ENCODE measurements at regions not wholly inside any gene's neighbourhood (a gene's known extent, or its start where the extent isn't known, plus 50 kb on each side); places are given as distances from the start of the nearest gene placed in this dataset.

DNA sequence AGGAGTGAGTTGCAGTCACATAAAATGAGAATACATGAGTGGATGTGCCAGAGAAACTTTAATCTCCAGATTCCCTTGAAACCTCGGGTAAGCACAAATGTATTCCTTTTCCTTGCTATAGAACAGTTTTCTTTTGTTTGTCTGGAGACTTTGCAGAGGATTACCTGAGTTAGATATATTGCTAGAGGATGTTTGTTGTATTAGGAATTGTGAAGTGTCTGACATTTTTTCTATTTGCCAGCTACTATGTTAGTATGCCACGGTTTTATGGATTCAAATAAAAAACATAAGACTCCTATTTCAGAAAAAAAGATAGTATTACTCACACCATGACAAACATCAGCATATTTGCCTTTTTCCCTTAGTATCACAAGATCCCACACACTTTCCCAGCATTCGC, 844.9 kb upstream of the SLITRK5 start (continued):
- TF ChIP-seq NFYC (CRISPR knock-in tag; IDR thresholded peaks at IDR 0.05) = no peak
- TF ChIP-seq, protein P1, sequence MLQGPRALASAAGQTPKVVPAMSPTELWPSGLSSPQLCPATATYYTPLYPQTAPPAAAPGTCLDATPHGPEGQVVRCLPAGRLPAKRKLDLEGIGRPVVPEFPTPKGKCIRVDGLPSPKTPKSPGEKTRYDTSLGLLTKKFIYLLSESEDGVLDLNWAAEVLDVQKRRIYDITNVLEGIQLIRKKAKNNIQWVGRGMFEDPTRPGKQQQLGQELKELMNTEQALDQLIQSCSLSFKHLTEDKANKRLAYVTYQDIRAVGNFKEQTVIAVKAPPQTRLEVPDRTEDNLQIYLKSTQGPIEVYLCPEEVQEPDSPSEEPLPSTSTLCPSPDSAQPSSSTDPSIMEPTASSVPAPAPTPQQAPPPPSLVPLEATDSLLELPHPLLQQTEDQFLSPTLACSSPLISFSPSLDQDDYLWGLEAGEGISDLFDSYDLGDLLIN (CRISPR knock-in tag; IDR thresholded peaks at IDR 0.05; ENCODE audit: borderline replicate concordance) = no peak
- TF ChIP-seq SAFB2 (CRISPR knock-in tag; IDR thresholded peaks at IDR 0.05; ENCODE audit: borderline replicate concordance, low read depth) = no peak
- no peak for TF ChIP-seq ZNF510 (CRISPR knock-in tag; IDR thresholded peaks at IDR 0.05; ENCODE audit: low read depth)
- TF ChIP-seq PLRG1 (conservative IDR thresholded peaks at IDR 0.05) = no peak

DNA sequence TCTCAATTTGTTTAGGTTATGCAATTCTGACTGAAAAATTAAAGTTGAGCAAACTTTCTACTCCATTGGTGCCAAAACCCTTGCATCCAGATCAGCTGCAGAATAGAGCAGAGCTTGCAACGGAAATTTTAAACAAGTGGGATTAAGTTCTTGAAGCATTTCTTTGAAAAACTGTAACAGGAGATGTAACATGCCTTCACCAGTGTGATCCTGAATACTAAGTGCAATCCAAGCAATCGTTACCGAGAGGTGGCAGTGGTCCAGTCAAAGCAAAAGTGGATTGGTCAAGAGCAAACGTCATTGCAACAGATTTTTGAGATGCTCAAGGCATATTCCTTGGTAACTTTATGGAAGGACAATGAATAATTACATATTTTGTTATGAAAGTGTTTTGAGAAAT, 841.1 kb upstream of the SLITRK5 start:
- intact Hi-C loops (cut with micrococcal nuclease; ENCODE audit: unreplicated experiment) = no loop called here
- Histone ChIP-seq H3K4me3 (replicated peaks in 1 of 3; ENCODE audit: insufficient read depth in 1 of 3, low read depth in 2 of 3, low read length in 3 of 3) (no peak overlapping the region), H3K9ac (ENCODE audit: insufficient read depth, low read depth, low read length) (no peak overlapping the region), H3K4me2 (ENCODE audit: low read depth, low read length) (no peak overlapping the region), H3K27me3 (ENCODE audit: control insufficient read depth in 1 of 2, insufficient read depth in 2 of 2, low read length in 2 of 2) (no peaks in the 10 kb centered on the region), H3K4me1 (ENCODE audit: insufficient read depth, low read length) (no peaks in the 10 kb centered on the region), H3K9me3 (ENCODE audit: low read length) (peaks cover 1% of the 10 kb centered on the region; the same call in 1 of the 2 replicates), H3K36me3 (replicated peaks in 1 of 2; ENCODE audit: control insufficient read depth in 1 of 2, insufficient read depth in 2 of 2, low read length in 2 of 2) (no peaks in the 10 kb centered on the region), H2AFZ (ENCODE audit: low read length) (no peak overlapping the region), H3K27ac (ENCODE audit: extremely low read length, insufficient read depth, low read length) (no peak overlapping the region), H4K20me1 (ENCODE audit: insufficient read depth, low read length) (no peaks in the 10 kb centered on the region), H3K79me2 (ENCODE audit: insufficient read depth, low read length) (no peaks in the 10 kb centered on the region)
- 0% methylated on average over 4 of the region's 4 CpGs for WGBS (ENCODE audit: low lambda C conversion rate)
- CTCF ChIA-PET (ENCODE audit: low intra/inter-chr PET ratio, low total read pairs) = no interaction called here
- no TSS peak for BruUV-seq (replicated peaks)
- ATAC-seq = no peak
- in situ Hi-C loops (cut with HindIII; ENCODE audit: extremely low pct_ligation_motif_present, low pct_unique_long_range_greater_than_20kb) = no loop called here
- DNase-seq (ENCODE audit: low spot score) = no peak
- no peak for TF ChIP-seq KLF16 (CRISPR knock-in tag; IDR thresholded peaks at IDR 0.05)
- no peak for FAIRE-seq
- POLR2A ChIA-PET = no interaction called here

DNA sequence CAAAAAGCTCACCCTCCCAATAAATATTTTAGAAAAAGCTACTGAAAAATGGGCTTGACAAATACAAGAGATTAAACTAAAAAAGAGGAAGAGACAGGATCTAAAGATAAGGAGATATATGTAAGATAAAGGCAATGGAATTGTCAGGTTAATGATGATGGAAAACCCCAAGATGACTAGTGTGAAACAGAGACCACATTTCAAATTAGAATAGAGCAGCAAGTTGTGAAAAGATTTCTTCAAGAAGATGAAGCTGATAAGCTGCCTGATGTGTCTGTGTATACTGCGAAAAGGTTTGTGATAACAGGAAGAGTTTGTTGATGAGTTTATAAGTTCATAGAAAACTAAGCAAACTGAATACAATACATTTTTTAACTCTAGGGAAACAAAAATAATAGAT, 840.1 kb upstream of the SLITRK5 start:
- Histone ChIP-seq H2AFZ (ENCODE audit: low read length) (no peak overlapping the region), H3K4me2 (ENCODE audit: low read depth, low read length) (no peak overlapping the region), H3K4me3 (replicated peaks in 1 of 3; ENCODE audit: insufficient read depth in 1 of 3, low read depth in 2 of 3, low read length in 3 of 3) (no peak overlapping the region), H3K4me1 (ENCODE audit: insufficient read depth, low read length) (no peaks in the 10 kb centered on the region), H3K9me3 (ENCODE audit: low read length) (peaks cover 12% of the 10 kb centered on the region), H3K27ac (ENCODE audit: extremely low read length, insufficient read depth, low read length) (no peak overlapping the region), H3K9ac (ENCODE audit: insufficient read depth, low read depth, low read length) (no peak overlapping the region), H4K20me1 (ENCODE audit: insufficient read depth, low read length) (no peaks in the 10 kb centered on the region), H3K36me3 (replicated peaks in 1 of 2; ENCODE audit: control insufficient read depth in 1 of 2, insufficient read depth in 2 of 2, low read length in 2 of 2) (no peaks in the 10 kb centered on the region), H3K79me2 (ENCODE audit: insufficient read depth, low read length) (no peaks in the 10 kb centered on the region), H3K27me3 (ENCODE audit: control insufficient read depth in 1 of 2, insufficient read depth in 2 of 2, low read length in 2 of 2) (no peaks in the 10 kb centered on the region)
- no peak for ATAC-seq
- DNase-seq (ENCODE audit: low spot score) = no peak
- no peak for FAIRE-seq
- WGBS (ENCODE audit: low lambda C conversion rate) = 36% methylated on average over 1 of the region's 1 CpG
- BruUV-seq (replicated peaks) = no TSS peak
- ChIA-PET CTCF (ENCODE audit: low intra/inter-chr PET ratio, low total read pairs) (no interaction called here), POLR2A (no interaction called here)
- intact Hi-C loops (cut with micrococcal nuclease; ENCODE audit: unreplicated experiment) (no loop called here), in situ Hi-C loops (cut with HindIII; ENCODE audit: extremely low pct_ligation_motif_present, low pct_unique_long_range_greater_than_20kb) (no loop called here)
- TF ChIP-seq, protein P2, sequence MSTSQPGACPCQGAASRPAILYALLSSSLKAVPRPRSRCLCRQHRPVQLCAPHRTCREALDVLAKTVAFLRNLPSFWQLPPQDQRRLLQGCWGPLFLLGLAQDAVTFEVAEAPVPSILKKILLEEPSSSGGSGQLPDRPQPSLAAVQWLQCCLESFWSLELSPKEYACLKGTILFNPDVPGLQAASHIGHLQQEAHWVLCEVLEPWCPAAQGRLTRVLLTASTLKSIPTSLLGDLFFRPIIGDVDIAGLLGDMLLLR (CRISPR knock-in tag; IDR thresholded peaks at IDR 0.05) = no peak
- TF ChIP-seq, protein P3, sequence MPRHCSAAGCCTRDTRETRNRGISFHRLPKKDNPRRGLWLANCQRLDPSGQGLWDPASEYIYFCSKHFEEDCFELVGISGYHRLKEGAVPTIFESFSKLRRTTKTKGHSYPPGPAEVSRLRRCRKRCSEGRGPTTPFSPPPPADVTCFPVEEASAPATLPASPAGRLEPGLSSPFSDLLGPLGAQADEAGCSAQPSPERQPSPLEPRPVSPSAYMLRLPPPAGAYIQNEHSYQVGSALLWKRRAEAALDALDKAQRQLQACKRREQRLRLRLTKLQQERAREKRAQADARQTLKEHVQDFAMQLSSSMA (CRISPR knock-in tag; IDR thresholded peaks at IDR 0.05) = no peak

All from HepG2 (cell line).